ENCODE measurements at regions not wholly inside any gene's neighbourhood (a gene's known extent, or its start where the extent isn't known, plus 50 kb on each side); places are given as distances from the start of the nearest gene placed in this dataset.

DNA sequence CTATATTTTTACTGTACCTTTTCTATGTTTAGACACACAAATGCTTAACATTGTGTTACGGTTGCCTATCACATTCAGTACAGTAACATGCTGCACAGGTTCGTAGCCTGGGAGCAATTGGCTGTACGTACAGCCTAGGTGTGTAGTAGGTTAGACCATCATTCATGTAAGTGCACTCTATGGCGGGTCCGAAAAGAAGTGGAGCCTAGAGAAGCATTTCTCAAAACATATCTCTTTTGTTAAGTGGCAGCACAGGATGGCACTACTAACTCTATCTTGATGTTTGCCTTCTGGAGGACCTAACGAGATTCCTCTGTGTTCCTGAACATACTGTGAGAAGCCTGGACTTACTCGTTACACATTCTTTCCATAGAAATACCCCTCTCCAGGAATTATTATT, 132.3 kb upstream of the ADPGK start:
- TF ChIP-seq, protein P1, sequence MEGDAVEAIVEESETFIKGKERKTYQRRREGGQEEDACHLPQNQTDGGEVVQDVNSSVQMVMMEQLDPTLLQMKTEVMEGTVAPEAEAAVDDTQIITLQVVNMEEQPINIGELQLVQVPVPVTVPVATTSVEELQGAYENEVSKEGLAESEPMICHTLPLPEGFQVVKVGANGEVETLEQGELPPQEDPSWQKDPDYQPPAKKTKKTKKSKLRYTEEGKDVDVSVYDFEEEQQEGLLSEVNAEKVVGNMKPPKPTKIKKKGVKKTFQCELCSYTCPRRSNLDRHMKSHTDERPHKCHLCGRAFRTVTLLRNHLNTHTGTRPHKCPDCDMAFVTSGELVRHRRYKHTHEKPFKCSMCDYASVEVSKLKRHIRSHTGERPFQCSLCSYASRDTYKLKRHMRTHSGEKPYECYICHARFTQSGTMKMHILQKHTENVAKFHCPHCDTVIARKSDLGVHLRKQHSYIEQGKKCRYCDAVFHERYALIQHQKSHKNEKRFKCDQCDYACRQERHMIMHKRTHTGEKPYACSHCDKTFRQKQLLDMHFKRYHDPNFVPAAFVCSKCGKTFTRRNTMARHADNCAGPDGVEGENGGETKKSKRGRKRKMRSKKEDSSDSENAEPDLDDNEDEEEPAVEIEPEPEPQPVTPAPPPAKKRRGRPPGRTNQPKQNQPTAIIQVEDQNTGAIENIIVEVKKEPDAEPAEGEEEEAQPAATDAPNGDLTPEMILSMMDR (IDR thresholded peaks at IDR 0.05) = no peak
- TF ChIP-seq POLR2A (IDR thresholded peaks at IDR 0.05; ENCODE audit: low read depth) = no peak
